ENCODE measurements at regions not wholly inside any gene's neighbourhood (a gene's known extent, or its start where the extent isn't known, plus 50 kb on each side); places are given as distances from the start of the nearest gene placed in this dataset.

DNA sequence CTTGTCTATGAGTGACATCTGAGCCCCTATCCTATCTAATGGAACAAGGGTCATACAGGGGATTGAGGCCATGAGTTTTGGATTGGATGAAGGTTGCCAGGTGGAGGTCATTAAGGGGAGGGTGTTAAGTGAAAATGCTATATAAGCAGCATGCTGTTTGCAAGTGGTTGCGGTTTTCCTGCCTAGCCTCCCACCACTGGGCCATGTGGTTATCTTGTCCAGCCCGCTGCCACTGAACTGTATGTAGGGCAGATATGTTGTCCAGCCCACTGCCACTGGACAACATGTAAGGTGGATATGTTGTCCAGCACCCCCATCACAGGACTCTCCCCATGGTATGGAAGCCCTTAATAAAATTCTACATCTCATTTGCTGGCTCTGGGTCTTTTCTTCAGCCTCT is 200.0 kb downstream of the FGF10 start:
- no peak overlapping the region for H4K91ac ChIP-seq (ENCODE audit: insufficient read length, low read depth, low read length)
- no peaks in the 10 kb centered on the region; a peak in 1 of 4 replicates for H3K4me1 Mint-ChIP-seq
- no peaks in the 10 kb centered on the region for H3K79me2 ChIP-seq (ENCODE audit: insufficient read depth, low read length)
- no peaks in the 10 kb centered on the region for H3K27me3 ChIP-seq (ENCODE audit: insufficient read depth, low read length)
- no peak for DNase-seq
- no peak overlapping the region for H2AFZ ChIP-seq (ENCODE audit: low read length)
- no peaks in the 10 kb centered on the region for H4K20me1 ChIP-seq (ENCODE audit: control insufficient read depth, insufficient read depth, insufficient read length)
- no peak overlapping the region for H3K14ac ChIP-seq (ENCODE audit: insufficient read depth, low read length)
- H3K9me3 Mint-ChIP-seq, result peaks cover 3 to 8% of the 10 kb centered on the region in 2 experiments; a peak in 4 of 5 replicates
- H3K9me3 ChIP-seq (ENCODE audit: control insufficient read depth, low read depth, low read length), result no peaks in the 10 kb centered on the region
- H3K4me2 ChIP-seq (ENCODE audit: insufficient read depth, insufficient read length, low read length), result no peak overlapping the region
- no peak overlapping the region for H2BK5ac ChIP-seq (ENCODE audit: insufficient read length, low read length)
- no peak overlapping the region for H3K4me3 Mint-ChIP-seq
- no peak overlapping the region for H3T11ph ChIP-seq (ENCODE audit: low read length)
- H2BK20ac ChIP-seq (ENCODE audit: low read depth, low read length, poor library complexity, severe bottlenecking), result no peak overlapping the region
- no peak overlapping the region for H4K8ac ChIP-seq (replicated peaks; ENCODE audit: insufficient read length, low read depth, low read length)
- H2BK15ac ChIP-seq (ENCODE audit: low read depth, low read length), result no peak overlapping the region
- H2AK5ac ChIP-seq (ENCODE audit: insufficient read length, low read length), result no peak overlapping the region
- no peak overlapping the region for H3K4ac ChIP-seq (ENCODE audit: low read depth, low read length)
- TF ChIP-seq, protein P1, sequence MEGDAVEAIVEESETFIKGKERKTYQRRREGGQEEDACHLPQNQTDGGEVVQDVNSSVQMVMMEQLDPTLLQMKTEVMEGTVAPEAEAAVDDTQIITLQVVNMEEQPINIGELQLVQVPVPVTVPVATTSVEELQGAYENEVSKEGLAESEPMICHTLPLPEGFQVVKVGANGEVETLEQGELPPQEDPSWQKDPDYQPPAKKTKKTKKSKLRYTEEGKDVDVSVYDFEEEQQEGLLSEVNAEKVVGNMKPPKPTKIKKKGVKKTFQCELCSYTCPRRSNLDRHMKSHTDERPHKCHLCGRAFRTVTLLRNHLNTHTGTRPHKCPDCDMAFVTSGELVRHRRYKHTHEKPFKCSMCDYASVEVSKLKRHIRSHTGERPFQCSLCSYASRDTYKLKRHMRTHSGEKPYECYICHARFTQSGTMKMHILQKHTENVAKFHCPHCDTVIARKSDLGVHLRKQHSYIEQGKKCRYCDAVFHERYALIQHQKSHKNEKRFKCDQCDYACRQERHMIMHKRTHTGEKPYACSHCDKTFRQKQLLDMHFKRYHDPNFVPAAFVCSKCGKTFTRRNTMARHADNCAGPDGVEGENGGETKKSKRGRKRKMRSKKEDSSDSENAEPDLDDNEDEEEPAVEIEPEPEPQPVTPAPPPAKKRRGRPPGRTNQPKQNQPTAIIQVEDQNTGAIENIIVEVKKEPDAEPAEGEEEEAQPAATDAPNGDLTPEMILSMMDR (conservative IDR thresholded peaks at IDR 0.05), result no peak
- H3K23ac ChIP-seq (ENCODE audit: insufficient read length, low read depth, low read length), result no peak overlapping the region
- H3K27ac ChIP-seq (ENCODE audit: insufficient read length, low read depth, low read length), result no peak overlapping the region
- H2BK120ac ChIP-seq (ENCODE audit: low read depth, low read length, poor library complexity, severe bottlenecking), result no peak overlapping the region
- 0 out of 7 replicates have a peak, but pooled peaks cover 0 to 6% (median 0%) of the 10 kb centered on the region in 3 experiments for H3K36me3 Mint-ChIP-seq (ENCODE audit: insufficient read depth in 1 of 3, low read depth in 3 of 3)
- WGBS (ENCODE audit: extremely low coverage, insufficient read length, low lambda C conversion rate), result no CpG with 5 or more reads among the region's 2 CpGs
- H4K5ac ChIP-seq (ENCODE audit: insufficient read length, low read depth, low read length), result no peak overlapping the region
- no peaks in the 10 kb centered on the region for H3K79me1 ChIP-seq (ENCODE audit: insufficient read depth, low read depth, low read length, poor library complexity, severe bottlenecking)
- no peak overlapping the region for H2BK12ac ChIP-seq (ENCODE audit: insufficient read length, low read depth, low read length)
- H3K56ac ChIP-seq (ENCODE audit: insufficient read length, low read depth, low read length), result no peak overlapping the region
- H3K18ac ChIP-seq (ENCODE audit: insufficient read length, low read depth, low read length), result no peak overlapping the region
- no peaks in the 10 kb centered on the region for H3K27me3 Mint-ChIP-seq (ENCODE audit: low read depth)
- no peak overlapping the region for H3K27ac Mint-ChIP-seq
- no peaks in the 10 kb centered on the region for H3K4me1 ChIP-seq (ENCODE audit: insufficient read depth, low read length)
- no peak overlapping the region for H3K9ac ChIP-seq (ENCODE audit: extremely low read depth, insufficient read length, low read length)
- no peaks in the 10 kb centered on the region for H3K23me2 ChIP-seq (ENCODE audit: insufficient read length, low read depth, low read length, poor library complexity, severe bottlenecking)

All from H9 (cell line).